Colonic mucosa (tissue), 4 donors: ENCODE measurements at regions not wholly inside any gene's neighbourhood (a gene's known extent, or its start where the extent isn't known, plus 50 kb on each side); places are given as distances from the start of the nearest gene placed in this dataset.

Experiments used
- DNase-seq: peaks from one replicate; pipeline ENCODE4 v3.0.0-alpha.2; 2020
- H3K27ac ChIP-seq: fragments of 200-600 bp; one replicate; pipeline ENCODE4 v1.8.0; 2021
- H3K27me3 ChIP-seq: fragments of 200-600 bp; one replicate; pipeline ENCODE4 v1.8.0; 2021
- H3K36me3 ChIP-seq: fragments of 200-600 bp; one replicate; pipeline ENCODE4 v1.8.0; 2021
- H3K4me1 ChIP-seq: fragments of 200-600 bp; one replicate; pipeline ENCODE4 v1.8.0; 2021; ENCODE audit warnings: mild to moderate bottlenecking
- H3K4me3 ChIP-seq: fragments of 200-600 bp; one replicate; pipeline ENCODE4 v1.8.0; 2021
- H3K9ac ChIP-seq, 2 donors: one replicate each; pipeline ENCODE4 v1.7.0; 2013; ENCODE audit warnings: control low read depth in 2 of 2, low read depth in 2 of 2, low read length in 2 of 2
- H3K9me3 ChIP-seq: fragments of 200-600 bp; one replicate; pipeline ENCODE4 v1.8.0; 2021
- intact Hi-C: fragments of 100-400 bp; cut with DNase I; formaldehyde crosslinking; loops from one replicate; pipeline ENCODE4 v1.14.1; 2022
- TF ChIP-seq, protein P1 (sequence below): fragments of 200-600 bp; IDR thresholded peaks from one replicate; pipeline ENCODE4 v1.8.0; 2022; ENCODE audit warnings: antibody characterized with exemption, mild to moderate bottlenecking
- donor health status: healthy.
- donor health status: DM: no; HTN: no; CAD: no.
- donor health status: DM: no; HTN: no; CAD: no.

DNA sequence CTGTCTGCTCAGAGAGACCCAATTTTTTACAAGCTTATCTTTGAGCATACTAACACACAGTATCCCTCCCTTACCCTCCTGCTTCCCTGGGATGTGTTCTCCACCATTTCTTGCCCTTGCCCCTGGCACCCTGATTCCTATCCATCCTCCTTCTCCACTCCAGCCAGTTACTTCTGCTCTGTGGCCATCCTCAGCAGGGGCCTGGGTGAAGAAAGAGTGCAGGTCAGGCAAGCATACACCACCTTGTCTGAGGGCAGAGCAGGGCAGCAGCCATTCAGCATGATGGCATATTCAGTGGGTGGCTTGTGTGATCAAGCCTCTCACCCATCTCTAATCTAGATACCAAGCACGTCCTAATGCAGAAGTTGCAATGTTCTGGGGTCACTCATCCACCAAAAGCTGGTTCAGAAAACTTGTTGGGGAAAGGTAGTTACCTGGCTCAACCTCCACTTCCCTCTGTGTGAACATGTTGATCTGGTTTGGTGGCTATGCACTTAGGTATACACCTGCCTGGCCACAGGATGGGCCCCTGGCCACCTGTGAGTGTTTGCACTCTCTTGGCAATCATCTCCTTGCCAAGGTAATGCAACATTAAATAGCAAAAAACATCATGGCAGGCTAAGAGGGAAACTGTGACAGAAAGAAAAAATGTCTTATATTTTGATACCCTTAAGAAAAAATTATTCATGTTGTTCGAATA lies 900.3 kb upstream of the MIR17HG start:
- H3K27ac ChIP-seq: no peak overlapping the region
- no peaks in the 10 kb centered on the region for H3K36me3 ChIP-seq
- DNase-seq: no peak
- H3K9ac ChIP-seq: no peak overlapping the region
- no peaks in the 10 kb centered on the region for H3K9me3 ChIP-seq
- TF ChIP-seq, protein P1, sequence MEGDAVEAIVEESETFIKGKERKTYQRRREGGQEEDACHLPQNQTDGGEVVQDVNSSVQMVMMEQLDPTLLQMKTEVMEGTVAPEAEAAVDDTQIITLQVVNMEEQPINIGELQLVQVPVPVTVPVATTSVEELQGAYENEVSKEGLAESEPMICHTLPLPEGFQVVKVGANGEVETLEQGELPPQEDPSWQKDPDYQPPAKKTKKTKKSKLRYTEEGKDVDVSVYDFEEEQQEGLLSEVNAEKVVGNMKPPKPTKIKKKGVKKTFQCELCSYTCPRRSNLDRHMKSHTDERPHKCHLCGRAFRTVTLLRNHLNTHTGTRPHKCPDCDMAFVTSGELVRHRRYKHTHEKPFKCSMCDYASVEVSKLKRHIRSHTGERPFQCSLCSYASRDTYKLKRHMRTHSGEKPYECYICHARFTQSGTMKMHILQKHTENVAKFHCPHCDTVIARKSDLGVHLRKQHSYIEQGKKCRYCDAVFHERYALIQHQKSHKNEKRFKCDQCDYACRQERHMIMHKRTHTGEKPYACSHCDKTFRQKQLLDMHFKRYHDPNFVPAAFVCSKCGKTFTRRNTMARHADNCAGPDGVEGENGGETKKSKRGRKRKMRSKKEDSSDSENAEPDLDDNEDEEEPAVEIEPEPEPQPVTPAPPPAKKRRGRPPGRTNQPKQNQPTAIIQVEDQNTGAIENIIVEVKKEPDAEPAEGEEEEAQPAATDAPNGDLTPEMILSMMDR: no peak
- no peaks in the 10 kb centered on the region for H3K27me3 ChIP-seq
- H3K4me3 ChIP-seq: no peak overlapping the region
- intact Hi-C loops: no loop called here
- H3K4me1 ChIP-seq: no peaks in the 10 kb centered on the region

DNA sequence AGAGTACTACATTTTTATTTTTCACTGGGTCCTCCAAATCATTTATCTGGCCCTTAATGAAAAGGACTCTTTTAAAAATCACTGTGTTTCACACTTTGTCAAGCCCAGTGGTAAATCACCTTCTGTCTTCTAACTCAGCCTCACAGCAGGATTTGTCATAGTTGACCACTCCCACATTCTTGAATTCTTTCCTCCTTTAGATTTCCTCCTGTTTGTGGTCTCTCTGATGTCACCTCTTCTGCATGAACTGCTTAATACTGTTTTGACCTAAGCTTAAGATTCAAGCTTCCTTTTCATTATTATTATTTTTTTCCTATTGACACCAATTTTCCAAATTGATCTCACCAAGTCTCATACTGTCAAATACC lies 899.8 kb upstream of the MIR17HG start:
- TF ChIP-seq, protein P1: no peak
- no peaks in the 10 kb centered on the region for H3K27me3 ChIP-seq

DNA sequence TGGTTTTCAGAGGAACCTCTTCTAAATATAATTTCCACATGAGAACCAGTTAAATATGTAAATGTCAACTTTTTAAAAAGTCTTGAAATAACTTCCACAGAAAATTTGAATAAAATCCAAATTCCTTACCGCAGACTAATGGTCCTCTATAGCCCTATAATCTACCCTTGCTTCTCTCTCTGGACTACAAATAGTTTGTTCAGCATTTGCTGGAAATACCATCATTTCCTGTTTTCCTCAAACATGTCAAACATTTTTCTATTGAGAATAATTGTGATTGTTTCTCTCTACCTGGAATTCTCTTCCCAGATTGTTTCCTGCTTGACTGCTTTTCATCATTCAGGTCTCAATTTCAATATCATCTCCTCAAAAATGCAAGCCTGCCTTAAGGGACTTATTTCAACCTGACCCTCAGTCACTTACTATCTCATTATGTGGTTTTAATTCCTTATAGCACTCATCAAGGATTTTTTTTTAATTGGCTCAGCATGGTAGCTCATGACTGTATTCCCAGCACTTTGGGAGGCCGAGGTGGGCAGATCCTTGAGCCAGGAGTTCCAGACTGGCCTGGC lies 898.9 kb upstream of the MIR17HG start:
- DNase-seq: no peak
- intact Hi-C loops: no loop called here
- H3K4me1 ChIP-seq: no peaks in the 10 kb centered on the region
- no peaks in the 10 kb centered on the region for H3K9me3 ChIP-seq
- TF ChIP-seq, protein P1: no peak
- H3K4me3 ChIP-seq: no peak overlapping the region
- no peaks in the 10 kb centered on the region for H3K36me3 ChIP-seq
- no peak overlapping the region for H3K9ac ChIP-seq
- H3K27me3 ChIP-seq: no peaks in the 10 kb centered on the region
- H3K27ac ChIP-seq: no peak overlapping the region

More for the DNA sequence above, 899.8 kb upstream of the MIR17HG start:
- no peaks in the 10 kb centered on the region for H3K9me3 ChIP-seq
- no peak overlapping the region for H3K27ac ChIP-seq
- DNase-seq: no peak
- intact Hi-C loops: no loop called here
- no peak overlapping the region for H3K9ac ChIP-seq
- no peaks in the 10 kb centered on the region for H3K36me3 ChIP-seq
- no peak overlapping the region for H3K4me3 ChIP-seq
- no peaks in the 10 kb centered on the region for H3K4me1 ChIP-seq

DNA sequence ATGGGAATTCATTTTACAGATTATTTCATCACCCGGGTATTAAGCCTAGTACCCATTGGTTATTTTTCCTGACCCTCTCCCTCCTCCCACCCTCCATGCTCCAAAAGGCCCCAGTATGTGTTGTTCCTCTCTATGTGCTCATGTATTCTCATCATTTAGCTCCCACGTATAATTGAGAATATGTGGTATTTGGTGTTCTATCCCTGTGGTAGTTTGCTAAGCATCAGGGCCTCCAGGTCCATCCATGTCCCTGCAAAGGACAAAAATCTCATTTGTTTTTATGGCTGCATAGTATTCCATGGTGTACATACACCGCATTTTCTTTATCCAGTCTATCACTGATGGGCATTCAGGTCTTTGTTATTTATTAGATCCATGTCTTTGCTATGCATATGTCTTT lies 894.1 kb upstream of the MIR17HG start:
- Histone ChIP-seq H3K4me3 (no peak overlapping the region), H3K36me3 (no peaks in the 10 kb centered on the region), H3K9ac (no peak overlapping the region), H3K27ac (no peak overlapping the region), H3K27me3 (no peaks in the 10 kb centered on the region), H3K4me1 (no peaks in the 10 kb centered on the region), H3K9me3 (no peaks in the 10 kb centered on the region)
- intact Hi-C loops: no loop called here
- TF ChIP-seq, protein P1: no peak
- no peak for DNase-seq

DNA sequence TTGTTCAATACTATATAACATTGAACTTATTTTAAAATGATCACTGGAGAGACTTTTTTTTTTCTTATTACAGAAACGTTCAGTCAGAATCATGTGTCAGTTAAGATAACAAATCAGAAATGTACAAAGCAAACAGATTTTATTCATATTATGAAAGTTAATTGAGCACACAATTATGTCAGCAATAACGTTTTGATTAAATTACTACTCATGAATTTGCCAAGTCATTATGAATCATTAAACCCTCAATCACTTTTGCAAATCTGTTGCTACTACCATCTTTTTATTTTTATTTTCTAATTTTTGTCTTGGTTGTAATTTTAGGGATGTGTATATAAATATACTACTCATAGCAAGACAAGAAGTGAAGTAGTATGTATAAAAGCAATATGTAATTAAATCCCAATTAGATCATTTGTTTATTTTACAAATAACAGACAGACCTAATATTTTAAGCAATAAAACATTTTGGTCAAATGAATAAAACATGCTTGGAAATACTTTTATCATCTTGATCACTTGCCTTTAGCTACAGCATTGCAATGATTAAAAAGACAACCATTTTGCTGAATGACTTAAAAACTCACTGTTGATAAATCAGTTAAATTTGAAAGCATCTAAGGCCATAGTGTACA lies 893.4 kb upstream of the MIR17HG start:
- no peaks in the 10 kb centered on the region for H3K9me3 ChIP-seq
- H3K9ac ChIP-seq: no peak overlapping the region
- H3K4me3 ChIP-seq: no peak overlapping the region
- no peaks in the 10 kb centered on the region for H3K4me1 ChIP-seq
- no peak for DNase-seq
- no peaks in the 10 kb centered on the region for H3K27me3 ChIP-seq
- no peak overlapping the region for H3K27ac ChIP-seq
- intact Hi-C loops: no loop called here
- TF ChIP-seq, protein P1: no peak
- H3K36me3 ChIP-seq: no peaks in the 10 kb centered on the region
